ENCODE measurements at regions not wholly inside any gene's neighbourhood (a gene's known extent, or its start where the extent isn't known, plus 50 kb on each side); places are given as distances from the start of the nearest gene placed in this dataset.

DNA sequence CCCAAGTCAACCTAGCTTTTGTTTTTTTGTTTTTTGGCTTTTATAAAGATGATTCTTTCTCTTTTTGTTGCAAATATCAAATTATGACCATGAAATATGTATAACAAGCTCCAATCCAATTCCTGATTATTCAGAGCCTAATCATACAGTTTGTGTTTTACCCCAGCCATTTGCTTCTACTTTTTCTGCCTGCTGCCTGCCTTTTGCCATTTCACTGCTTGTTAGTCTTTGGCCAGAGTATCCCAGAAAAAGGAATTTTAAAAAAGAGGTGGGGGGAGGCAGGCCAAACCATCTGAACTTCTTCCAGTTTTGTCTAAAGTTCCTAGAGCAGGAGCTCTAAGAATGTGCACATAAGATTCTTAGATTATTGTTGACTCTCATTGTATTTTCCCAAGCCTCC lies 211.9 kb upstream of the VRK2 start:
- H3K4me3 ChIP-seq (replicated peaks in 1 of 3; ENCODE audit: insufficient read depth in 1 of 3, low read depth in 1 of 3, low read length in 3 of 3), result no peak overlapping the region
- no peak overlapping the region for H2AFZ ChIP-seq (ENCODE audit: low read depth, low read length)
- no peak for TF ChIP-seq JUN (IDR thresholded peaks at IDR 0.05; ENCODE audit: borderline replicate concordance, insufficient read depth, insufficient read length, low read depth)
- TF ChIP-seq FOS (IDR thresholded peaks at IDR 0.05; ENCODE audit: borderline replicate concordance, insufficient read depth, low read length), result no peak
- TF ChIP-seq MAX (IDR thresholded peaks at IDR 0.05; ENCODE audit: insufficient read depth, insufficient read length), result no peak
- TF ChIP-seq EZH2 (IDR thresholded peaks at IDR 0.05; ENCODE audit: borderline replicate concordance, low read depth, low read length, severe bottlenecking), result no peak
- TF ChIP-seq POLR2A (IDR thresholded peaks at IDR 0.05; ENCODE audit: low read depth, low read length), result no peak
- TF ChIP-seq, protein P1, sequence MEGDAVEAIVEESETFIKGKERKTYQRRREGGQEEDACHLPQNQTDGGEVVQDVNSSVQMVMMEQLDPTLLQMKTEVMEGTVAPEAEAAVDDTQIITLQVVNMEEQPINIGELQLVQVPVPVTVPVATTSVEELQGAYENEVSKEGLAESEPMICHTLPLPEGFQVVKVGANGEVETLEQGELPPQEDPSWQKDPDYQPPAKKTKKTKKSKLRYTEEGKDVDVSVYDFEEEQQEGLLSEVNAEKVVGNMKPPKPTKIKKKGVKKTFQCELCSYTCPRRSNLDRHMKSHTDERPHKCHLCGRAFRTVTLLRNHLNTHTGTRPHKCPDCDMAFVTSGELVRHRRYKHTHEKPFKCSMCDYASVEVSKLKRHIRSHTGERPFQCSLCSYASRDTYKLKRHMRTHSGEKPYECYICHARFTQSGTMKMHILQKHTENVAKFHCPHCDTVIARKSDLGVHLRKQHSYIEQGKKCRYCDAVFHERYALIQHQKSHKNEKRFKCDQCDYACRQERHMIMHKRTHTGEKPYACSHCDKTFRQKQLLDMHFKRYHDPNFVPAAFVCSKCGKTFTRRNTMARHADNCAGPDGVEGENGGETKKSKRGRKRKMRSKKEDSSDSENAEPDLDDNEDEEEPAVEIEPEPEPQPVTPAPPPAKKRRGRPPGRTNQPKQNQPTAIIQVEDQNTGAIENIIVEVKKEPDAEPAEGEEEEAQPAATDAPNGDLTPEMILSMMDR (IDR thresholded peaks at IDR 0.05; ENCODE audit: extremely low read depth in 1 of 2, insufficient read depth in 1 of 2, low read depth in 1 of 2, low read length in 2 of 2), result no peak
- TF ChIP-seq GATA2 (IDR thresholded peaks at IDR 0.05; ENCODE audit: insufficient read depth, insufficient read length, low read depth, low read length), result no peak
- no peak for TF ChIP-seq POLR2AphosphoS5 (IDR thresholded peaks at IDR 0.05; ENCODE audit: insufficient read depth, low read depth, low read length)
- TF ChIP-seq MYC (IDR thresholded peaks at IDR 0.05; ENCODE audit: low read depth, low read length), result no peak
- no peaks in the 10 kb centered on the region for H3K4me1 ChIP-seq (ENCODE audit: control insufficient read depth, extremely low read depth, insufficient read depth, low read length)
- H3K27me3 ChIP-seq (ENCODE audit: control insufficient read depth in 2 of 2, insufficient read depth in 2 of 2, low read length in 2 of 2), result no peaks in the 10 kb centered on the region
- H3K9me3 ChIP-seq (replicated peaks; ENCODE audit: control insufficient read depth, insufficient read depth, low read length), result no peaks in the 10 kb centered on the region
- BruUV-seq (replicated peaks), result no TSS peak
- H3K9ac ChIP-seq (replicated peaks; ENCODE audit: extremely low read depth, insufficient read depth, low read length), result no peak overlapping the region
- H3K9me1 ChIP-seq (replicated peaks; ENCODE audit: control insufficient read depth, extremely low read depth, insufficient read depth, low read length), result no peaks in the 10 kb centered on the region
- no peaks in the 10 kb centered on the region for H3K79me2 ChIP-seq (ENCODE audit: control insufficient read depth, insufficient read depth, low read length)
- intact Hi-C loops (cut with micrococcal nuclease), result no loop called here
- FAIRE-seq (no peak), DNase-seq (ENCODE audit: low read depth, low spot score) (no peak)
- no peaks in the 10 kb centered on the region for H3K36me3 ChIP-seq (ENCODE audit: control insufficient read depth in 2 of 2, extremely low read depth in 1 of 2, insufficient read depth in 2 of 2, low read length in 2 of 2)
- dilution Hi-C loops (cut with MboI; ENCODE audit: extremely low pct_ligation_motif_present, low sequenced_read_pairs), result no loop called here
- no peak overlapping the region for H3K4me2 ChIP-seq (ENCODE audit: insufficient read depth, low read length)
- ChIA-PET POLR2A (no interaction called here), CTCF (no interaction called here)
- no peaks in the 10 kb centered on the region for H4K20me1 ChIP-seq (replicated peaks; ENCODE audit: control insufficient read depth, extremely low read depth, insufficient read depth, low read length)
- H3K27ac ChIP-seq (ENCODE audit: insufficient read depth, low read depth, low read length), result no peak overlapping the region

Data from endothelial cell of umbilical vein (primary cell).